Glomerular endothelial cell (primary cell): ENCODE measurements at regions not wholly inside any gene's neighbourhood (a gene's known extent, or its start where the extent isn't known, plus 50 kb on each side); places are given as distances from the start of the nearest gene placed in this dataset.

Experiments
- DNase-seq: peaks from one replicate; pipeline ENCODE4 v3.0.0-alpha.2; 2011; ENCODE audit warnings: low read depth, low spot score; ENCODE audit errors: extremely low read depth

- no peak for DNase-seq
Measured at GRCh38 chr13:103965506-103966243, 899.5 kb upstream of the SLC10A2 start.

- no peak for DNase-seq
Measured at GRCh38 chr13:103961784-103962183, 895.6 kb upstream of the SLC10A2 start.

- DNase-seq, result no peak
Measured at GRCh38 chr13:103961129-103961528, 894.9 kb upstream of the SLC10A2 start.

- no peak for DNase-seq
Measured at GRCh38 chr13:103960001-103960400, 893.8 kb upstream of the SLC10A2 start.

- DNase-seq, result no peak
Measured at GRCh38 chr13:103958691-103959090, 892.5 kb upstream of the SLC10A2 start.

GRCh38 chr13:103957939-103958338, 891.7 kb upstream of the SLC10A2 start:
- no peak for DNase-seq

- DNase-seq, result no peak
Measured at GRCh38 chr13:103953859-103954258, 887.6 kb upstream of the SLC10A2 start.

GRCh38 chr13:103952183-103952582, 886.0 kb upstream of the SLC10A2 start:
- no peak for DNase-seq

- no peak for DNase-seq
Measured at GRCh38 chr13:103948426-103948825, 882.2 kb upstream of the SLC10A2 start.

GRCh38 chr13:103945836-103946235, 879.6 kb upstream of the SLC10A2 start:
- DNase-seq, result no peak

GRCh38 chr13:103941506-103942140, 875.4 kb upstream of the SLC10A2 start:
- no peak for DNase-seq

- DNase-seq, result no peak
Measured at GRCh38 chr13:103935117-103935516, 868.9 kb upstream of the SLC10A2 start.

GRCh38 chr13:103931885-103932284, 865.7 kb upstream of the SLC10A2 start:
- DNase-seq, result no peak

- no peak for DNase-seq
Measured at GRCh38 chr13:103931331-103931845, 865.2 kb upstream of the SLC10A2 start.

- no peak for DNase-seq
Measured at GRCh38 chr13:103926118-103926517, 859.9 kb upstream of the SLC10A2 start.

GRCh38 chr13:103908911-103909310, 842.7 kb upstream of the SLC10A2 start:
- no peak for DNase-seq

- DNase-seq, result no peak
Measured at GRCh38 chr13:103908274-103908673, 842.1 kb upstream of the SLC10A2 start.

GRCh38 chr13:103903790-103904189, 837.6 kb upstream of the SLC10A2 start:
- DNase-seq, result no peak

GRCh38 chr13:103898481-103898880, 832.3 kb upstream of the SLC10A2 start:
- no peak for DNase-seq

GRCh38 chr13:103895835-103896531, 829.8 kb upstream of the SLC10A2 start:
- DNase-seq, result no peak

GRCh38 chr13:103894626-103895025, 828.4 kb upstream of the SLC10A2 start:
- no peak for DNase-seq
